Keratinocyte (primary cell): ENCODE measurements at regions not wholly inside any gene's neighbourhood (a gene's known extent, or its start where the extent isn't known, plus 50 kb on each side); places are given as distances from the start of the nearest gene placed in this dataset.

Source experiments
- EZH2 ChIP-seq: IDR thresholded peaks from one replicate; pipeline ENCODE4 v1.6.1; 2012; ENCODE audit warnings: inconsistent platforms, mild to moderate bottlenecking, low read length, moderate library complexity
- TF ChIP-seq, protein P1 (sequence below), 3 experiments: IDR thresholded peaks in 1 of 3; conservative IDR thresholded peaks in 1 of 3; optimal IDR thresholded peaks in 1 of 3; 2 replicates in 2 of 3; 3 replicates in 1 of 3; pipeline versions ENCODE3 to v1.5.1; 2011; ENCODE audit warnings: low read length in 3 of 3, mild to moderate bottlenecking in 3 of 3, moderate library complexity in 2 of 3, control low read depth in 1 of 3, inconsistent platforms in 1 of 3; ENCODE audit not compliant: insufficient read depth in 2 of 3; ENCODE audit errors: extremely low read depth in 1 of 3

GRCh38 chr2:181751266-181752030 lies 71.1 kb upstream of the NEUROD1 start:
- TF ChIP-seq, protein P1, sequence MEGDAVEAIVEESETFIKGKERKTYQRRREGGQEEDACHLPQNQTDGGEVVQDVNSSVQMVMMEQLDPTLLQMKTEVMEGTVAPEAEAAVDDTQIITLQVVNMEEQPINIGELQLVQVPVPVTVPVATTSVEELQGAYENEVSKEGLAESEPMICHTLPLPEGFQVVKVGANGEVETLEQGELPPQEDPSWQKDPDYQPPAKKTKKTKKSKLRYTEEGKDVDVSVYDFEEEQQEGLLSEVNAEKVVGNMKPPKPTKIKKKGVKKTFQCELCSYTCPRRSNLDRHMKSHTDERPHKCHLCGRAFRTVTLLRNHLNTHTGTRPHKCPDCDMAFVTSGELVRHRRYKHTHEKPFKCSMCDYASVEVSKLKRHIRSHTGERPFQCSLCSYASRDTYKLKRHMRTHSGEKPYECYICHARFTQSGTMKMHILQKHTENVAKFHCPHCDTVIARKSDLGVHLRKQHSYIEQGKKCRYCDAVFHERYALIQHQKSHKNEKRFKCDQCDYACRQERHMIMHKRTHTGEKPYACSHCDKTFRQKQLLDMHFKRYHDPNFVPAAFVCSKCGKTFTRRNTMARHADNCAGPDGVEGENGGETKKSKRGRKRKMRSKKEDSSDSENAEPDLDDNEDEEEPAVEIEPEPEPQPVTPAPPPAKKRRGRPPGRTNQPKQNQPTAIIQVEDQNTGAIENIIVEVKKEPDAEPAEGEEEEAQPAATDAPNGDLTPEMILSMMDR (optimal IDR thresholded peaks at IDR 0.05 in 1 of 3, IDR thresholded peaks at IDR 0.05 in 1 of 3, conservative IDR thresholded peaks at IDR 0.05 in 1 of 3; ENCODE audit: extremely low read depth in 1 of 3, insufficient read depth in 2 of 3, low read length in 3 of 3), result no peak
- no peak for TF ChIP-seq EZH2
